ENCODE measurements at regions not wholly inside any gene's neighbourhood (a gene's known extent, or its start where the extent isn't known, plus 50 kb on each side); places are given as distances from the start of the nearest gene placed in this dataset.
"Not testable (repeated sequence)": the region's sequence is repeated elsewhere in the genome, so short reads cannot be mapped to it uniquely, and the experiment has no call there.

GRCh38 chr9:65566018-65566417 is 109.7 kb upstream of the ZNG1E start:
- not testable (repeated sequence) for H3K36me3 Mint-ChIP-seq (ENCODE audit: insufficient read depth); H3K4me3 Mint-ChIP-seq (ENCODE audit: low read depth); H3K27me3 Mint-ChIP-seq; H3K27ac Mint-ChIP-seq; H3K4me1 Mint-ChIP-seq (ENCODE audit: low read depth); DNase-seq (ENCODE audit: low spot score, unreplicated experiment); H3K9me3 Mint-ChIP-seq (ENCODE audit: low read depth)

GRCh38 chr9:65519018-65519417 is 156.7 kb upstream of the ZNG1E start:
- H3K36me3 Mint-ChIP-seq (ENCODE audit: insufficient read depth); H3K4me3 Mint-ChIP-seq (ENCODE audit: low read depth); H3K27ac Mint-ChIP-seq; H3K4me1 Mint-ChIP-seq (ENCODE audit: low read depth); H3K27me3 Mint-ChIP-seq; DNase-seq (ENCODE audit: low spot score, unreplicated experiment); H3K9me3 Mint-ChIP-seq (ENCODE audit: low read depth): not testable (repeated sequence)

- DNase-seq (ENCODE audit: low spot score, unreplicated experiment); H3K4me1 Mint-ChIP-seq (ENCODE audit: low read depth); H3K9me3 Mint-ChIP-seq (ENCODE audit: low read depth); H3K27ac Mint-ChIP-seq; H3K36me3 Mint-ChIP-seq (ENCODE audit: insufficient read depth); H3K27me3 Mint-ChIP-seq; H3K4me3 Mint-ChIP-seq (ENCODE audit: low read depth): not testable (repeated sequence)
Observed at GRCh38 chr9:65514465-65514864, 161.3 kb upstream of the ZNG1E start.

GRCh38 chr9:65507897-65508296 is 167.8 kb upstream of the ZNG1E start:
- H3K4me1 Mint-ChIP-seq (ENCODE audit: low read depth); H3K4me3 Mint-ChIP-seq (ENCODE audit: low read depth); DNase-seq (ENCODE audit: low spot score, unreplicated experiment); H3K27ac Mint-ChIP-seq; H3K9me3 Mint-ChIP-seq (ENCODE audit: low read depth); H3K36me3 Mint-ChIP-seq (ENCODE audit: insufficient read depth); H3K27me3 Mint-ChIP-seq: not testable (repeated sequence)

- not testable (repeated sequence) for H3K27me3 Mint-ChIP-seq; H3K4me1 Mint-ChIP-seq (ENCODE audit: low read depth); DNase-seq (ENCODE audit: low spot score, unreplicated experiment); H3K9me3 Mint-ChIP-seq (ENCODE audit: low read depth); H3K36me3 Mint-ChIP-seq (ENCODE audit: insufficient read depth); H3K4me3 Mint-ChIP-seq (ENCODE audit: low read depth); H3K27ac Mint-ChIP-seq
Observed at GRCh38 chr9:65504686-65505085, 171.0 kb upstream of the ZNG1E start.

- H3K4me3 Mint-ChIP-seq (ENCODE audit: low read depth); H3K4me1 Mint-ChIP-seq (ENCODE audit: low read depth); DNase-seq (ENCODE audit: low spot score, unreplicated experiment); H3K9me3 Mint-ChIP-seq (ENCODE audit: low read depth); H3K27me3 Mint-ChIP-seq; H3K36me3 Mint-ChIP-seq (ENCODE audit: insufficient read depth); H3K27ac Mint-ChIP-seq: not testable (repeated sequence)
Observed at GRCh38 chr9:65503696-65504095, 172.0 kb upstream of the ZNG1E start.

- H3K27ac Mint-ChIP-seq: not testable (repeated sequence)
Observed at GRCh38 chr9:65482890-65483289, 192.8 kb upstream of the ZNG1E start.

GRCh38 chr9:65481291-65481690 is 194.4 kb upstream of the ZNG1E start:
- H3K4me1 Mint-ChIP-seq (ENCODE audit: low read depth); H3K4me3 Mint-ChIP-seq (ENCODE audit: low read depth); H3K36me3 Mint-ChIP-seq (ENCODE audit: insufficient read depth); H3K27me3 Mint-ChIP-seq; H3K9me3 Mint-ChIP-seq (ENCODE audit: low read depth); DNase-seq (ENCODE audit: low spot score, unreplicated experiment); H3K27ac Mint-ChIP-seq: not testable (repeated sequence)

More at GRCh38 chr9:65482890-65483289, 192.8 kb upstream of the ZNG1E start:
- not testable (repeated sequence) for H3K36me3 Mint-ChIP-seq (ENCODE audit: insufficient read depth); H3K4me3 Mint-ChIP-seq (ENCODE audit: low read depth); DNase-seq (ENCODE audit: low spot score, unreplicated experiment); H3K9me3 Mint-ChIP-seq (ENCODE audit: low read depth); H3K27me3 Mint-ChIP-seq; H3K4me1 Mint-ChIP-seq (ENCODE audit: low read depth)

GRCh38 chr9:65474891-65475290 is 189.9 kb upstream of the FOXD4L5 start:
- not testable (repeated sequence) for H3K9me3 Mint-ChIP-seq (ENCODE audit: low read depth)

GRCh38 chr9:65473059-65473822 is 188.2 kb upstream of the FOXD4L5 start:
- not testable (repeated sequence) for H3K27ac Mint-ChIP-seq; H3K27me3 Mint-ChIP-seq; DNase-seq (ENCODE audit: low spot score, unreplicated experiment); H3K4me1 Mint-ChIP-seq (ENCODE audit: low read depth); H3K36me3 Mint-ChIP-seq (ENCODE audit: insufficient read depth); H3K4me3 Mint-ChIP-seq (ENCODE audit: low read depth); H3K9me3 Mint-ChIP-seq (ENCODE audit: low read depth)

More at GRCh38 chr9:65474891-65475290, 189.9 kb upstream of the FOXD4L5 start:
- H3K27me3 Mint-ChIP-seq; H3K27ac Mint-ChIP-seq; H3K4me3 Mint-ChIP-seq (ENCODE audit: low read depth); DNase-seq (ENCODE audit: low spot score, unreplicated experiment); H3K4me1 Mint-ChIP-seq (ENCODE audit: low read depth); H3K36me3 Mint-ChIP-seq (ENCODE audit: insufficient read depth): not testable (repeated sequence)

- H3K27me3 Mint-ChIP-seq; DNase-seq (ENCODE audit: low spot score, unreplicated experiment); H3K4me1 Mint-ChIP-seq (ENCODE audit: low read depth); H3K27ac Mint-ChIP-seq; H3K4me3 Mint-ChIP-seq (ENCODE audit: low read depth); H3K36me3 Mint-ChIP-seq (ENCODE audit: insufficient read depth); H3K9me3 Mint-ChIP-seq (ENCODE audit: low read depth): not testable (repeated sequence)
Observed at GRCh38 chr9:65471106-65471505, 186.1 kb upstream of the FOXD4L5 start.

- H3K27me3 Mint-ChIP-seq; H3K27ac Mint-ChIP-seq; H3K4me1 Mint-ChIP-seq (ENCODE audit: low read depth); DNase-seq (ENCODE audit: low spot score, unreplicated experiment); H3K4me3 Mint-ChIP-seq (ENCODE audit: low read depth): not testable (repeated sequence)
- Mint-ChIP-seq H3K36me3 (ENCODE audit: insufficient read depth) (peaks cover 14% of the 10 kb centered on the region), H3K9me3 (ENCODE audit: low read depth) (peaks cover 40% of the 10 kb centered on the region)
Observed at GRCh38 chr9:65466911-65467734, 182.1 kb upstream of the FOXD4L5 start.

- peaks cover 14% of the 10 kb centered on the region for H3K36me3 Mint-ChIP-seq (ENCODE audit: insufficient read depth)
- not testable (repeated sequence) for H3K27ac Mint-ChIP-seq; H3K4me3 Mint-ChIP-seq (ENCODE audit: low read depth); DNase-seq (ENCODE audit: low spot score, unreplicated experiment); H3K4me1 Mint-ChIP-seq (ENCODE audit: low read depth); H3K27me3 Mint-ChIP-seq
- H3K9me3 Mint-ChIP-seq (ENCODE audit: low read depth): peaks cover 46% of the 10 kb centered on the region
Observed at GRCh38 chr9:65465246-65465895, 180.4 kb upstream of the FOXD4L5 start.

All from progenitor cell of endocrine pancreas (in vitro differentiated cells).